Fibroblast of lung (primary cell): ENCODE measurements at regions not wholly inside any gene's neighbourhood (a gene's known extent, or its start where the extent isn't known, plus 50 kb on each side); places are given as distances from the start of the nearest gene placed in this dataset.

ENCODE experiments used
- DNase-seq, 2 donors: peaks; one replicate each; pipeline versions ENCODE4 v3.0.0 to v3.0.0-alpha.2; 2010; ENCODE audit warnings: low read depth in 2 of 2
- H2AFZ ChIP-seq: 2 replicates; pipeline ENCODE4 v1.5.1; 2012; ENCODE audit warnings: low read length, control low read depth, inconsistent platforms
- H3K27ac ChIP-seq: 2 replicates; pipeline ENCODE4 v1.5.1; 2011; ENCODE audit warnings: low read length, control low read depth; ENCODE audit not compliant: insufficient read depth
- H3K27me3 ChIP-seq: 2 replicates; pipeline ENCODE4 v1.5.1; 2011; ENCODE audit warnings: mild to moderate bottlenecking, low read length; ENCODE audit not compliant: control insufficient read depth, insufficient read depth
- H3K36me3 ChIP-seq: 2 replicates; pipeline ENCODE4 v1.5.1; 2011; ENCODE audit warnings: low read length; ENCODE audit not compliant: control insufficient read depth, insufficient read depth
- H3K4me1 ChIP-seq: 2 replicates; pipeline ENCODE4 v1.5.1; 2011; ENCODE audit warnings: low read length; ENCODE audit not compliant: control insufficient read depth, insufficient read depth; ENCODE audit errors: extremely low read depth
- H3K4me2 ChIP-seq: 2 replicates; pipeline ENCODE4 v1.5.1; 2011; ENCODE audit warnings: low read length, control low read depth; ENCODE audit not compliant: insufficient read depth; ENCODE audit errors: extremely low read depth
- H3K4me3 ChIP-seq, 4 experiments: fragments of 200-600 bp in 1 of 4; sonication (generic) in 1 of 4; replicated peaks in 1 of 4; 2 replicates each; pipeline ENCODE4 v1.5.1; 2011 to 2016; ENCODE audit warnings: low read length in 4 of 4, low read depth in 3 of 4, mild to moderate bottlenecking in 3 of 4, control low read depth in 2 of 4, inconsistent platforms in 1 of 4, mixed read lengths in 1 of 4; ENCODE audit not compliant: insufficient read depth in 1 of 4; ENCODE audit errors: control extremely low read depth in 1 of 4
- H3K79me2 ChIP-seq: 2 replicates; pipeline ENCODE4 v1.5.1; 2012; ENCODE audit warnings: mild to moderate bottlenecking, low read length, inconsistent platforms; ENCODE audit not compliant: control insufficient read depth, insufficient read depth
- H3K9ac ChIP-seq: 2 replicates; pipeline ENCODE4 v1.5.1; 2011; ENCODE audit warnings: mild to moderate bottlenecking, low read length, control low read depth; ENCODE audit not compliant: insufficient read depth
- H3K9me3 ChIP-seq: 2 replicates; pipeline ENCODE4 v1.5.1; 2012; ENCODE audit warnings: low read depth, low read length; ENCODE audit not compliant: control insufficient read depth, insufficient read depth
- H4K20me1 ChIP-seq: 2 replicates; pipeline ENCODE4 v1.5.1; 2011; ENCODE audit warnings: low read length; ENCODE audit not compliant: control insufficient read depth, insufficient read depth; ENCODE audit errors: extremely low read depth
- CTCF ChIP-seq, 2 donors: IDR thresholded peaks in 1 of 2; conservative IDR thresholded peaks in 1 of 2; 1 replicate in 1 of 2; 2 replicates in 1 of 2; pipeline ENCODE4 v1.5.1; 2011 to 2012; ENCODE audit warnings: low read length in 2 of 2, control low read depth in 1 of 2, inconsistent platforms in 1 of 2, low read depth in 1 of 2, mild to moderate bottlenecking in 1 of 2
- EZH2 ChIP-seq: IDR thresholded peaks from 2 replicates; pipeline ENCODE4 v1.5.1; 2012; ENCODE audit warnings: low read length, control low read depth, mild to moderate bottlenecking; ENCODE audit errors: missing control alignments

DNA sequence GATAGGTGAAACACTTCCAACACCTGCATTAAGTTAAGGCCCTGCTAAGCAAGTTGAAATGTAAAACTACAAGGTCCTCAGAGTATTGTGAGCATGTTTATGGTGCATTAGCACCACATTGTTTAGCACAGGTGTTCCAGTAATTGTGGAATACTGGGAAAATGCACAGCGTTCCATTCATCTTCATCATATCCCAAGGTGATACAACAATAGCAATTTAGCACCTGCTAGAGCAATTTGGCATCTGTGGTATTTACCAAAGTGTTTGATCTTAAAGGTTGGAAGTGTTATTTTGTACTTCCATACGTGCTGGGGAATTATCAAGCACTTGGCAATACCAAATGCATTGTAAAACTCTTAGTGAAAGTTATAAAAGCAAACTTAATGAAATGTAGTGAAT is 266.8 kb downstream of the CYLC2 start:
- Histone ChIP-seq H3K27ac (no peak overlapping the region), H3K36me3 (no peaks in the 10 kb centered on the region), H3K27me3 (no peaks in the 10 kb centered on the region), H2AFZ (no peak overlapping the region), H3K4me2 (no peak overlapping the region), H3K9ac (no peak overlapping the region), H3K4me1 (no peaks in the 10 kb centered on the region), H3K9me3 (no peaks in the 10 kb centered on the region), H3K4me3 (no peak overlapping the region), H4K20me1 (no peaks in the 10 kb centered on the region), H3K79me2 (no peaks in the 10 kb centered on the region)
- no peak for DNase-seq
- TF ChIP-seq CTCF (conservative IDR thresholded peaks at IDR 0.05 in 1 of 2, IDR thresholded peaks at IDR 0.05 in 1 of 2; ENCODE audit: low read depth in 1 of 2, low read length in 2 of 2) (no peak), EZH2 (no peak)

GRCh38 chr9:103266064-103266463 is 270.9 kb downstream of the CYLC2 start:
- H3K36me3 ChIP-seq = no peaks in the 10 kb centered on the region
- H3K27me3 ChIP-seq = no peaks in the 10 kb centered on the region
- H3K27ac ChIP-seq = no peak overlapping the region
- no peaks in the 10 kb centered on the region for H4K20me1 ChIP-seq
- no peak for DNase-seq
- no peak overlapping the region for H2AFZ ChIP-seq
- H3K79me2 ChIP-seq = no peaks in the 10 kb centered on the region
- H3K9me3 ChIP-seq = no peaks in the 10 kb centered on the region
- H3K9ac ChIP-seq = no peak overlapping the region
- H3K4me3 ChIP-seq = no peak overlapping the region
- H3K4me2 ChIP-seq = no peak overlapping the region
- TF ChIP-seq EZH2 = no peak
- no peak for TF ChIP-seq CTCF (conservative IDR thresholded peaks at IDR 0.05 in 1 of 2, IDR thresholded peaks at IDR 0.05 in 1 of 2; ENCODE audit: low read depth in 1 of 2, low read length in 2 of 2)
- no peaks in the 10 kb centered on the region for H3K4me1 ChIP-seq

DNA sequence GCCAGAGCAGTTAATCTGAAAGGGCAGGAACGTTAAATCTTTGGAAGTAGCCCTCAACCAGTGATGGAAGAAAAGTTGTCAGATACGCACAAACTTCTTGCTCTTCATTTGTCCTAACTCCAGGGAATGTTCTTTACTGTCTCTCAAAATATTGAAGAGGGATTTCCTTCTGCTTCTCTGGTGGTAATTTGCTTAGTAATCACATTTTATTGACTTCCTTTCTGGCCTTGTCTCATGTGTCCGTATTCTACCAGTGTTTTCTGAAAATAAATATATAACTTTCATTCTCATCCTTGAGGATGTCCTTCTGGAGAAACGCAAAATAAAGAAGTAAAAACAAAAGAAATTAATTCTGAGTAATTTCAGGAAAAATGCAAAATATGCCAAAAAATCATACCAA is 282.1 kb downstream of the CYLC2 start:
- no peaks in the 10 kb centered on the region for H3K79me2 ChIP-seq
- no peak for DNase-seq
- TF ChIP-seq CTCF (conservative IDR thresholded peaks at IDR 0.05 in 1 of 2, IDR thresholded peaks at IDR 0.05 in 1 of 2; ENCODE audit: low read depth in 1 of 2, low read length in 2 of 2) (no peak), EZH2 (no peak)
- H3K27me3 ChIP-seq = no peaks in the 10 kb centered on the region
- no peak overlapping the region for H3K4me3 ChIP-seq
- no peak overlapping the region for H3K9ac ChIP-seq
- no peak overlapping the region for H3K27ac ChIP-seq
- no peaks in the 10 kb centered on the region for H4K20me1 ChIP-seq
- H3K4me1 ChIP-seq = no peaks in the 10 kb centered on the region
- no peak overlapping the region for H2AFZ ChIP-seq
- no peaks in the 10 kb centered on the region for H3K36me3 ChIP-seq
- H3K4me2 ChIP-seq = no peak overlapping the region
- no peaks in the 10 kb centered on the region for H3K9me3 ChIP-seq
